ENCODE measurements at regions not wholly inside any gene's neighbourhood (a gene's known extent, or its start where the extent isn't known, plus 50 kb on each side); places are given as distances from the start of the nearest gene placed in this dataset.

GRCh38 chr3:106962993-106963392 lies 414.2 kb upstream of the CCDC54 start:
- Histone ChIP-seq H3K9me3 (ENCODE audit: control insufficient read depth, low read length) (no peaks in the 10 kb centered on the region), H2AFZ (peak overlapping the region; percentile 6), H3K27ac (peak overlapping the region; percentile 52), H3K4me2 (ENCODE audit: low read length) (no peak overlapping the region), H3K36me3 (ENCODE audit: control insufficient read depth, insufficient read depth, low read length) (no peaks in the 10 kb centered on the region), H3K27me3 (ENCODE audit: control insufficient read depth, insufficient read depth, low read length) (no peaks in the 10 kb centered on the region), H3K79me2 (no peaks in the 10 kb centered on the region), H3K4me1 (peaks cover 16% of the 10 kb centered on the region), H3K9ac (no peak overlapping the region), H3K4me3 (ENCODE audit: low read depth, low read length) (no peak overlapping the region)
- TF ChIP-seq CTCF (IDR thresholded peaks at IDR 0.05) = no peak

GRCh38 chr3:106963442-106963841 lies 413.8 kb upstream of the CCDC54 start:
- no peak overlapping the region for H3K4me3 ChIP-seq (ENCODE audit: low read depth, low read length)
- peak overlapping the region; percentile 12 for H3K4me2 ChIP-seq (ENCODE audit: low read length)
- H3K79me2 ChIP-seq = no peaks in the 10 kb centered on the region
- H3K9me3 ChIP-seq (ENCODE audit: control insufficient read depth, low read length) = no peaks in the 10 kb centered on the region
- no peaks in the 10 kb centered on the region for H3K36me3 ChIP-seq (ENCODE audit: control insufficient read depth, insufficient read depth, low read length)
- TF ChIP-seq CTCF (IDR thresholded peaks at IDR 0.05) = no peak
- H2AFZ ChIP-seq = peak overlapping the region; percentile 6
- H3K27ac ChIP-seq = peak overlapping the region; percentile 52
- H3K9ac ChIP-seq = no peak overlapping the region
- H3K27me3 ChIP-seq (ENCODE audit: control insufficient read depth, insufficient read depth, low read length) = no peaks in the 10 kb centered on the region
- H3K4me1 ChIP-seq = peaks cover 16% of the 10 kb centered on the region

- Histone ChIP-seq H3K9me3 (ENCODE audit: control insufficient read depth, low read length) (no peaks in the 10 kb centered on the region), H2AFZ (peak overlapping the region; percentile 17), H3K4me1 (peaks cover 16% of the 10 kb centered on the region), H3K79me2 (no peaks in the 10 kb centered on the region), H3K36me3 (ENCODE audit: control insufficient read depth, insufficient read depth, low read length) (no peaks in the 10 kb centered on the region), H3K27me3 (ENCODE audit: control insufficient read depth, insufficient read depth, low read length) (no peaks in the 10 kb centered on the region), H3K27ac (peak overlapping the region; percentile 2), H3K4me2 (ENCODE audit: low read length) (no peak overlapping the region), H3K4me3 (ENCODE audit: low read depth, low read length) (no peak overlapping the region), H3K9ac (no peak overlapping the region)
- TF ChIP-seq CTCF (IDR thresholded peaks at IDR 0.05) = no peak
Measured at GRCh38 chr3:106965307-106965706, 411.9 kb upstream of the CCDC54 start.

GRCh38 chr3:106969596-106969995 lies 407.6 kb upstream of the CCDC54 start:
- H3K36me3 ChIP-seq (ENCODE audit: control insufficient read depth, insufficient read depth, low read length) = no peaks in the 10 kb centered on the region
- no peaks in the 10 kb centered on the region for H3K9me3 ChIP-seq (ENCODE audit: control insufficient read depth, low read length)
- H3K4me3 ChIP-seq (ENCODE audit: low read depth, low read length) = no peak overlapping the region
- H3K9ac ChIP-seq = no peak overlapping the region
- H3K4me2 ChIP-seq (ENCODE audit: low read length) = no peak overlapping the region
- no peak overlapping the region for H2AFZ ChIP-seq
- no peaks in the 10 kb centered on the region for H3K27me3 ChIP-seq (ENCODE audit: control insufficient read depth, insufficient read depth, low read length)
- no peaks in the 10 kb centered on the region for H3K79me2 ChIP-seq
- peaks cover 10% of the 10 kb centered on the region for H3K4me1 ChIP-seq
- no peak for TF ChIP-seq CTCF (IDR thresholded peaks at IDR 0.05)
- H3K27ac ChIP-seq = no peak overlapping the region

- H3K4me2 ChIP-seq (ENCODE audit: low read length) = no peak overlapping the region
Measured at GRCh38 chr3:106981392-106981791, 395.8 kb upstream of the CCDC54 start.

More at GRCh38 chr3:106981392-106981791, 395.8 kb upstream of the CCDC54 start:
- H2AFZ ChIP-seq = no peak overlapping the region
- H3K4me3 ChIP-seq (ENCODE audit: low read depth, low read length) = no peak overlapping the region
- H3K27me3 ChIP-seq (ENCODE audit: control insufficient read depth, insufficient read depth, low read length) = no peaks in the 10 kb centered on the region
- no peaks in the 10 kb centered on the region for H3K36me3 ChIP-seq (ENCODE audit: control insufficient read depth, insufficient read depth, low read length)
- H3K9me3 ChIP-seq (ENCODE audit: control insufficient read depth, low read length) = no peaks in the 10 kb centered on the region
- no peak overlapping the region for H3K9ac ChIP-seq
- H3K27ac ChIP-seq = no peak overlapping the region
- H3K4me1 ChIP-seq = no peaks in the 10 kb centered on the region
- no peaks in the 10 kb centered on the region for H3K79me2 ChIP-seq
- no peak for TF ChIP-seq CTCF (IDR thresholded peaks at IDR 0.05)

Measured in parathyroid adenoma (tissue), 2 donors.